ENCODE measurements at regions not wholly inside any gene's neighbourhood (a gene's known extent, or its start where the extent isn't known, plus 50 kb on each side); places are given as distances from the start of the nearest gene placed in this dataset.

- Histone ChIP-seq H3K36me3 (ENCODE audit: control insufficient read depth in 1 of 2, insufficient read depth in 2 of 2, low read length in 2 of 2) (no peaks in the 10 kb centered on the region), H2BK120ac (ENCODE audit: insufficient read depth, low read length, poor library complexity) (no peak overlapping the region), H2BK5ac (ENCODE audit: low read depth, low read length, poor library complexity) (no peak overlapping the region), H3K4me2 (ENCODE audit: low read length) (no peak overlapping the region), H3K4ac (ENCODE audit: low read depth, low read length) (no peak overlapping the region), H4K91ac (ENCODE audit: low read depth, low read length) (no peak overlapping the region), H3K23ac (ENCODE audit: low read length) (no peak overlapping the region), H2BK12ac (ENCODE audit: low read length) (no peak overlapping the region), H3K14ac (ENCODE audit: low read length) (no peak overlapping the region), H3K27me3 (ENCODE audit: insufficient read depth, low read length) (no peaks in the 10 kb centered on the region), H3K4me3 (ENCODE audit: low read depth, low read length) (no peak overlapping the region), H4K8ac (ENCODE audit: low read depth, low read length) (no peak overlapping the region), H3K79me1 (ENCODE audit: low read length) (no peaks in the 10 kb centered on the region), H3K27ac (ENCODE audit: low read depth, low read length) (no peak overlapping the region), H2AK5ac (ENCODE audit: low read length) (no peak overlapping the region), H2AFZ (ENCODE audit: insufficient read depth, low read length, poor library complexity) (no peak overlapping the region), H4K12ac (ENCODE audit: low read depth, low read length) (no peak overlapping the region), H3K9ac (ENCODE audit: low read length) (no peak overlapping the region), H3K4me1 (ENCODE audit: control insufficient read depth in 1 of 2, insufficient read depth in 2 of 2, low read length in 2 of 2) (no peaks in the 10 kb centered on the region), H3K18ac (ENCODE audit: low read length) (no peak overlapping the region), H3K9me3 (ENCODE audit: insufficient read depth, low read depth, low read length) (no peaks in the 10 kb centered on the region), H3K79me2 (ENCODE audit: control insufficient read depth, insufficient read depth, low read length, poor library complexity) (no peaks in the 10 kb centered on the region)
- no peak for DNase-seq
- no CpG with 5 or more reads among the region's 2 CpGs for WGBS (ENCODE audit: extremely low coverage, insufficient coverage, insufficient read length)
These were observed 548.5 kb upstream of the SOX9 start for GRCh38 chr17:71572343-71572742.

- H2BK5ac ChIP-seq (ENCODE audit: low read depth, low read length, poor library complexity): no peak overlapping the region
- no peak overlapping the region for H2BK120ac ChIP-seq (ENCODE audit: insufficient read depth, low read length, poor library complexity)
- H3K79me2 ChIP-seq (ENCODE audit: control insufficient read depth, insufficient read depth, low read length, poor library complexity): no peaks in the 10 kb centered on the region
- no peaks in the 10 kb centered on the region for H3K4me1 ChIP-seq (ENCODE audit: control insufficient read depth in 1 of 2, insufficient read depth in 2 of 2, low read length in 2 of 2)
- no peak overlapping the region for H3K4me2 ChIP-seq (ENCODE audit: low read length)
- DNase-seq: no peak
- WGBS (ENCODE audit: extremely low coverage, insufficient coverage, insufficient read length): no CpG with 5 or more reads among the region's 1 CpG
- no peak overlapping the region for H4K8ac ChIP-seq (ENCODE audit: low read depth, low read length)
- no peaks in the 10 kb centered on the region for H3K9me3 ChIP-seq (ENCODE audit: insufficient read depth, low read depth, low read length)
- H3K14ac ChIP-seq (ENCODE audit: low read length): no peak overlapping the region
- no peak overlapping the region for H3K9ac ChIP-seq (ENCODE audit: low read length)
- H2BK12ac ChIP-seq (ENCODE audit: low read length): no peak overlapping the region
- H3K4me3 ChIP-seq (ENCODE audit: low read depth, low read length): no peak overlapping the region
- H4K12ac ChIP-seq (ENCODE audit: low read depth, low read length): no peak overlapping the region
- no peak overlapping the region for H3K23ac ChIP-seq (ENCODE audit: low read length)
- no peak overlapping the region for H3K18ac ChIP-seq (ENCODE audit: low read length)
- no peaks in the 10 kb centered on the region for H3K36me3 ChIP-seq (ENCODE audit: control insufficient read depth in 1 of 2, insufficient read depth in 2 of 2, low read length in 2 of 2)
- no peaks in the 10 kb centered on the region for H3K27me3 ChIP-seq (ENCODE audit: insufficient read depth, low read length)
- no peak overlapping the region for H4K91ac ChIP-seq (ENCODE audit: low read depth, low read length)
- no peak overlapping the region for H3K27ac ChIP-seq (ENCODE audit: low read depth, low read length)
- no peaks in the 10 kb centered on the region for H3K79me1 ChIP-seq (ENCODE audit: low read length)
- H2AFZ ChIP-seq (ENCODE audit: insufficient read depth, low read length, poor library complexity): no peak overlapping the region
- no peak overlapping the region for H3K4ac ChIP-seq (ENCODE audit: low read depth, low read length)
- H2AK5ac ChIP-seq (ENCODE audit: low read length): no peak overlapping the region
These were observed 542.4 kb upstream of the SOX9 start for GRCh38 chr17:71578446-71578845.

GRCh38 chr17:71580220-71580619, 540.6 kb upstream of the SOX9 start:
- Histone ChIP-seq H3K4me3 (ENCODE audit: low read depth, low read length) (no peak overlapping the region), H2AFZ (ENCODE audit: insufficient read depth, low read length, poor library complexity) (no peak overlapping the region), H3K4ac (ENCODE audit: low read depth, low read length) (no peak overlapping the region), H2BK5ac (ENCODE audit: low read depth, low read length, poor library complexity) (no peak overlapping the region), H4K8ac (ENCODE audit: low read depth, low read length) (no peak overlapping the region), H2AK5ac (ENCODE audit: low read length) (no peak overlapping the region), H3K79me1 (ENCODE audit: low read length) (no peaks in the 10 kb centered on the region), H3K14ac (ENCODE audit: low read length) (no peak overlapping the region), H3K18ac (ENCODE audit: low read length) (no peak overlapping the region), H3K9me3 (ENCODE audit: insufficient read depth, low read depth, low read length) (no peaks in the 10 kb centered on the region), H3K79me2 (ENCODE audit: control insufficient read depth, insufficient read depth, low read length, poor library complexity) (no peaks in the 10 kb centered on the region), H3K27ac (ENCODE audit: low read depth, low read length) (no peak overlapping the region), H4K12ac (ENCODE audit: low read depth, low read length) (no peak overlapping the region), H3K4me2 (ENCODE audit: low read length) (no peak overlapping the region), H3K4me1 (ENCODE audit: control insufficient read depth in 1 of 2, insufficient read depth in 2 of 2, low read length in 2 of 2) (no peaks in the 10 kb centered on the region), H3K23ac (ENCODE audit: low read length) (no peak overlapping the region), H3K27me3 (ENCODE audit: insufficient read depth, low read length) (no peaks in the 10 kb centered on the region), H4K91ac (ENCODE audit: low read depth, low read length) (no peak overlapping the region), H2BK12ac (ENCODE audit: low read length) (no peak overlapping the region), H3K36me3 (ENCODE audit: control insufficient read depth in 1 of 2, insufficient read depth in 2 of 2, low read length in 2 of 2) (no peaks in the 10 kb centered on the region), H3K9ac (ENCODE audit: low read length) (no peak overlapping the region), H2BK120ac (ENCODE audit: insufficient read depth, low read length, poor library complexity) (no peak overlapping the region)
- no peak for DNase-seq

- H3K4me2 ChIP-seq (ENCODE audit: low read length): no peak overlapping the region
- no peak for DNase-seq
- H3K79me1 ChIP-seq (ENCODE audit: low read length): peaks cover 9% of the 10 kb centered on the region
- H2BK12ac ChIP-seq (ENCODE audit: low read length): no peak overlapping the region
- H3K27ac ChIP-seq (ENCODE audit: low read depth, low read length): no peak overlapping the region
- no peak overlapping the region for H3K4me3 ChIP-seq (ENCODE audit: low read depth, low read length)
- no peak overlapping the region for H3K18ac ChIP-seq (ENCODE audit: low read length)
- H4K12ac ChIP-seq (ENCODE audit: low read depth, low read length): no peak overlapping the region
- H3K4me1 ChIP-seq (ENCODE audit: control insufficient read depth in 1 of 2, insufficient read depth in 2 of 2, low read length in 2 of 2): peaks cover 0 to 5% of the 10 kb centered on the region in 2 experiments
- H2BK5ac ChIP-seq (ENCODE audit: low read depth, low read length, poor library complexity): no peak overlapping the region
- no peak overlapping the region for H2BK120ac ChIP-seq (ENCODE audit: insufficient read depth, low read length, poor library complexity)
- no peak overlapping the region for H2AFZ ChIP-seq (ENCODE audit: insufficient read depth, low read length, poor library complexity)
- no peaks in the 10 kb centered on the region for H3K36me3 ChIP-seq (ENCODE audit: control insufficient read depth in 1 of 2, insufficient read depth in 2 of 2, low read length in 2 of 2)
- peaks cover 3% of the 10 kb centered on the region for H3K79me2 ChIP-seq (ENCODE audit: control insufficient read depth, insufficient read depth, low read length, poor library complexity)
- no peak overlapping the region for H3K23ac ChIP-seq (ENCODE audit: low read length)
- no CpG with 5 or more reads among the region's 3 CpGs for WGBS (ENCODE audit: extremely low coverage, insufficient coverage, insufficient read length)
- no peak overlapping the region for H4K91ac ChIP-seq (ENCODE audit: low read depth, low read length)
- no peak overlapping the region for H3K9ac ChIP-seq (ENCODE audit: low read length)
- H3K9me3 ChIP-seq (ENCODE audit: insufficient read depth, low read depth, low read length): no peaks in the 10 kb centered on the region
- H2AK5ac ChIP-seq (ENCODE audit: low read length): no peak overlapping the region
- H3K27me3 ChIP-seq (ENCODE audit: insufficient read depth, low read length): no peaks in the 10 kb centered on the region
- H4K8ac ChIP-seq (ENCODE audit: low read depth, low read length): no peak overlapping the region
- H3K4ac ChIP-seq (ENCODE audit: low read depth, low read length): no peak overlapping the region
- no peak overlapping the region for H3K14ac ChIP-seq (ENCODE audit: low read length)
These were observed 535.3 kb upstream of the SOX9 start for GRCh38 chr17:71585540-71585939.

- Histone ChIP-seq H2AK5ac (ENCODE audit: low read length) (no peak overlapping the region), H3K18ac (ENCODE audit: low read length) (no peak overlapping the region), H3K4me3 (ENCODE audit: low read depth, low read length) (no peak overlapping the region), H4K91ac (ENCODE audit: low read depth, low read length) (no peak overlapping the region), H3K23ac (ENCODE audit: low read length) (no peak overlapping the region), H3K36me3 (ENCODE audit: control insufficient read depth in 1 of 2, insufficient read depth in 2 of 2, low read length in 2 of 2) (no peaks in the 10 kb centered on the region), H3K27ac (ENCODE audit: low read depth, low read length) (no peak overlapping the region), H2BK12ac (ENCODE audit: low read length) (no peak overlapping the region), H3K79me2 (ENCODE audit: control insufficient read depth, insufficient read depth, low read length, poor library complexity) (peaks cover 3% of the 10 kb centered on the region), H3K14ac (ENCODE audit: low read length) (no peak overlapping the region), H3K79me1 (ENCODE audit: low read length) (peaks cover 6% of the 10 kb centered on the region), H3K27me3 (ENCODE audit: insufficient read depth, low read length) (no peaks in the 10 kb centered on the region), H2BK120ac (ENCODE audit: insufficient read depth, low read length, poor library complexity) (no peak overlapping the region), H3K9me3 (ENCODE audit: insufficient read depth, low read depth, low read length) (no peaks in the 10 kb centered on the region), H3K9ac (ENCODE audit: low read length) (no peak overlapping the region), H4K8ac (ENCODE audit: low read depth, low read length) (no peak overlapping the region), H4K12ac (ENCODE audit: low read depth, low read length) (no peak overlapping the region), H3K4me2 (ENCODE audit: low read length) (no peak overlapping the region), H3K4ac (ENCODE audit: low read depth, low read length) (no peak overlapping the region), H2AFZ (ENCODE audit: insufficient read depth, low read length, poor library complexity) (no peak overlapping the region), H2BK5ac (ENCODE audit: low read depth, low read length, poor library complexity) (no peak overlapping the region), H3K4me1 (ENCODE audit: control insufficient read depth in 1 of 2, insufficient read depth in 2 of 2, low read length in 2 of 2) (peaks cover 0 to 3% of the 10 kb centered on the region in 2 experiments)
- DNase-seq: no peak
These were observed 528.4 kb upstream of the SOX9 start for GRCh38 chr17:71592431-71592830.
